Right ventricle myocardium inferior (tissue), 1 donor: ENCODE measurements at regions not wholly inside any gene's neighbourhood (a gene's known extent, or its start where the extent isn't known, plus 50 kb on each side); places are given as distances from the start of the nearest gene placed in this dataset.

Experiments
- ATAC-seq: fragments of 200-7000 bp; cut with Tn5 transposase; one replicate; pipeline ENCODE4 v1.9.1; 2020; ENCODE audit warnings: mild to moderate bottlenecking, moderate library complexity
- DNase-seq: peaks from one replicate; pipeline ENCODE4 v3.0.0; 2021; ENCODE audit errors: missing footprints
- intact Hi-C: fragments of 100-400 bp; cut with DNase I; formaldehyde crosslinking; loops from one replicate; pipeline ENCODE4 v1.11.0; 2022
- donor health status: DM: no; HTN: yes; CAD: no; lungs with severe emphysema.

DNA sequence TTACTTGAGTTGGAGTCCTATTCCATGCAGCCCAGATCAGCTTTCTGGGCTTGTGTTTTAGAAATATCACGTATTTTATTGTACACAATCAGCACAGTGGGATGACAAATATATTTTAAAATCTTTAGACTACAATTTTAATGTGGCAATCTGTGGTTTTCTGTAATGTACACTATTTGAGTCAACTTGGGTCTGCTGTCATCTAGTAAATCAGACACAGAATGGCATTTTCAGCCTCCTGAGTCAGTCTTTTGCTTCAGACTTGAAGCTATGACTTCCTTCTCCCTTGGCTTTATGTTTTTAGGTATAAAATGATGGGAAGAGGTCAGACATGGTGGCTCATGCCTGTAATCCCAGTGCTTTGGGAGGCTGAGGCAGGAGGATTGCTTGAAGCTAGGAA, 232.1 kb downstream of the NECTIN3 start:
- intact Hi-C loops: no loop called here
- ATAC-seq: no peak

DNA sequence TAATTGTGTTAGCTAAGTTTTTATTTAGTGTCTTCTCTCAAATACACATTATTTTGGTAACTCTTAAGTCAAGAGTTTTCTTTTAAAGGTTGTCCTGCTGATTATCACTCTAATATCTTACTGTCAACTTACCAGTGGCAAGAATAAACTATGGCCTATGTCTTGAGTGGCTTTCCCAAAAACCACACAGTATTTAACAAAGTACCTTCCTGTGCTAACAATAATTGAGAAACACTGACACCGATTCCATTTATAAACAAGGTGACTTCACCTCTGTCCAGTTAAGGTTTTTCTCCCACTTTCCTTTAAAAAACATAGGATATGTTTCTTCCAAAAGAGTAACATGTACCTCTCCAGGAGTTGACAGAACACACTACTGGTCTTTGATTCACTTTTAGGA, 234.3 kb upstream of the CD96 start:
- intact Hi-C loops: no loop called here
- DNase-seq (no peak), ATAC-seq (no peak)

More for the DNA sequence above, 232.1 kb downstream of the NECTIN3 start:
- DNase-seq: no peak

DNA sequence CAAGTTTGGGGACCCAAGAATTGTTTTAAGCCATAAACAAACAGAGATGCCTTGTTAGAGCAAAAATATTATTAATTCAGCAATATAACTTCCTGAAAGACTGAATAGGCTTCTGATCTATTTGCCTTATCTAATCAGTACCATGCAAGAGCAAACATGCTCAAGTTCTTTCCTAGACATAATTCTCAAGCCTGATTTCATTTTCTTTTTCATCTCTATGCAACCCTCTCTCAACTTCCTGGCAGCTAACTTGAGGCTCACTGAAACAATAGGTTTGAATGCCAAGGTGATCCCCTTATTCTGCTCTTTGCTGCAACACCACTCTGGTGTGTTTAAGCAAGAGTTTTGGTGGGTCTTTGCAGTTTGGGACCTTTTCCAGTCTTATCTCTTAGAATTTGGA, 230.9 kb upstream of the CD96 start:
- intact Hi-C loops: no loop called here
- DNase-seq: no peak
- ATAC-seq: no peak

DNA sequence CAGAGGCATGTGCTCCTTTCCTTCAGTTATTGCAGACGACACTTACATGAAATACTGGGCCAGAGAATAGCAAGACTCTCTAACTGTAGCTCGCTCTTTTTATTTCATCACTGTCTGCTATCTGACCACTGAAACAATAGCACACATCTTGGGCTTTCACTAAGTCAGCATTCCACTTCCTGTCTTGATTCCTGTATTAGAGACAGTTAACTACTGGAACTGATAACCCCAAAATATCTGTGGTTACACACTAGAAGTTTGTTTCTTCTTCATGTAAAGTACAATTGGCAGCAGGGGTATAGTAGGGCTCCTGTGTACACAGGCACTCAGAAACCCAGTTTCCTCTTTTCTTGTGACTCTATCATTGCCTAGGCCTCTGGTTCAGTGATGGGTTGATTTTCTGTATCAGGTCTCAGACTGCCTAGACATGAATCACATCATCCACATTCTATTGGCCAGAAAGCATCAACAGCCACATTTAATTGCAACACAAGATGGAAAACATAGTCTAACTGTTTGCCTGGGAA, 230.2 kb upstream of the CD96 start:
- intact Hi-C loops: no loop called here
- ATAC-seq (no peak), DNase-seq (no peak)

DNA sequence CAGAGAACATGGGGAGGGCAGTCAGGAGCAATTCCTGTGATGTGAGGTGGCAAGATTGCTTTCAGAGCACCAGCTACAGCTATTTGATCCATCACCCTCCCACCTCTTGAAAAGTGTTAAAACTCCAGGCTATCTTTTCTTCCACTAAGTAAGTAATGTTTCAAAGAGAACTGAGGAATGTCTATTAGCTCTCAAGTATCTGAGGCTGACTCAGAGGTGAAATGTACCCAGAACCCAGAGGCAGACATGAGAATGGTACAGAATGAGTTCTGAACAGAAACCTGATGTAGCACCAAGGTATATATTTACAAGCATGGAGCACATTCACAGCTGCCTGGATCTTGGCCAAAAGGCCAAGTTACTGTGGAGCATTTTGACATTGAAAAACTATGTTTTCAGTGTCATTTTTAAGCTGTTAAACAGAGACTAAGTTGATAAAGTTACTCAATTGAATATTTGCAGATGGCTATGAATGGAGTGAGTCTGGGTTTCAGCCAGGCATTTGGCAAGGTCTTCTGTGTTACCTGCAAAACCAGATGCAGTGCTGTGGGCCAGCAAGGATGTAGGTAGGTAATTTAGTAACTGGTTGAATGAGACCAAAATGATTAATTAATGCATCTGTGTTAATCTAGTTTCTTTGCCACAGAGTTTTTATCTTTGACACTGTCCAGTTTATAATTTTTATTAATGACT, 227.7 kb upstream of the CD96 start:
- intact Hi-C loops: no loop called here
- ATAC-seq (no peak), DNase-seq (no peak)

DNA sequence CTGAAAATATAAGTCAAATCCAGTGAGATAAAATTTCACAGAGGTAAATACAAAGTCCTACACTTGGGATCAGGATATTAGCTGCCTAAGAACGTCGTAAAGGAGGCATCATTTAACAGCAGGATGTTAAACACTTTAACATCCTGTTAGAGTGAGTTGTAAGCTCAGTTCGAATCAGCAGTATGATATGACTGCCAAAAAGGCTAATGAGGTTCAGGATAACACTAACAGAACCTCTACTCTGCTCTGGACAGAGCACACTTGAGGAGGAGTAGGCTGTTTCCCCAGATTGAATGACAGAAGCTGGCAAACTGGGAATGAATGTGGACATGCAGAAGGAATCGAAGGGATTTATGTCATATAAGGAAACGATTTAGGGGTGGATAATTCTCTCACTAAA, 227.1 kb upstream of the CD96 start:
- DNase-seq (no peak), ATAC-seq (no peak)
- intact Hi-C loops: no loop called here

DNA sequence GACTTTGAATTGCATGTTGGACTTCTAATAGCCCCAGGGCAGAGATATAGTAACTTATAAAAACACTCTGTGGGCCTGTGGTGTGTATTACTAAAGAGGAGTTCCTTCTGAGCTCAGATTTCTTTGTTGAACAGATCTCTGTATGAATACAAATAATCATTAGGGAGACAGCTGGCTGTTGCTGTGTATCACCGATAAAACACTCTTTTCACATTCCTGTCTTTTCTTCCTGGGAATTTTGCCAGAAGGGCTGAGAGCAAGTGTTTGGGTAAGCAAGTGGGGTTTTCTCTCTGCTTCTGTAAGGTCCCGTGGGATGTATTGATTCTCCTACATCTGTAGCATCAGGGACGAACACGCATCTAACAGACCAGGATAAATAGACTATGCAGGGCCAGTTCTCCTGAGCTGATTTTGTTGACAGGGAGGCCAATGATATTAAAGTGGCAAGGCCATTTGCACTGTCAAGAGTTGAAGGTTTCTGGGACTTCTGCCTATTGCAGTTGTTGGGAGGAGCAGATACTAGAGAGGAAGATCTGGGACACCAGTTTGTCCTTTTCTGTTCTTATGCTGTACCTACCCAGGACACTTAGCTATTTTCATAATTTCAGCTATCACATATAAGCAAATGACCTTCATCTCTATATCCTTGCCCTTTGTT, 225.9 kb upstream of the CD96 start:
- DNase-seq (no peak), ATAC-seq (no peak)
- intact Hi-C loops: no loop called here

DNA sequence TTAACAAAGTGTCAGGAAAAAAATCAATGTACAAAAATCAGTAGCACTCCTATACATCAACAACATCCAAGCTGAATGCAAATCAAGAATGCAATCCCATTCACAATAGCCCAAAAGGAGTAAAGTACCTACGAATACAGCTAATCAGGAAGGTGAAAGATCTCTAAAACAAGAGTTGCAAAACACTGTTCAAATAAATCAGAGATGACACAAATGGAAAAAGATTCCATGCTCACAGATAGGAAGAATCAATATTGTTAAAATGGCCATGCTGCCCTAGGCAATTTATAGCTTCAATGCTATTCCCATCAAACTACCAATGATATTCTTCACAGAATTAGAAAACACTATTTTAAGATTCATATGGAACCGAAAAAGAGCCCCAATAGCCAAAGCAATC, 223.7 kb upstream of the CD96 start:
- no peak for ATAC-seq
- DNase-seq: no peak
- intact Hi-C loops: no loop called here

DNA sequence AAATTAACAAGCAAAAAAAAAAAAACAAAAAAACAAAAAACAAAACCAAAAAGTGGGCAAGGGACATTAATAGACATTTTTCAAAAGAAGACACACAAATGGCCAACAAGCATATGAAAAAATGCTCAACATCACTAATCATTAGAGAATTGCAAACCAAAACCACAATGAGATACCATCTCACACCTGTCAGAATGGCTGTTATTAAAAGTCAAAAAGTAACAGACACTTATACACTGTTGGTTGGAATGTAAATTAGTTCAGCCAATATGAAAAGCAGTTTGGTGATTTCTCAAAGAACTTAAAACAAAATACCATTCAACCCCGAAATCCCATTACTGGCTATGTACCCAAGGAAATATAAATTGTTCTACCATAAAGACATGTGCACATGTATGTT, 222.4 kb upstream of the CD96 start:
- ATAC-seq (no peak), DNase-seq (no peak)
- intact Hi-C loops: no loop called here

DNA sequence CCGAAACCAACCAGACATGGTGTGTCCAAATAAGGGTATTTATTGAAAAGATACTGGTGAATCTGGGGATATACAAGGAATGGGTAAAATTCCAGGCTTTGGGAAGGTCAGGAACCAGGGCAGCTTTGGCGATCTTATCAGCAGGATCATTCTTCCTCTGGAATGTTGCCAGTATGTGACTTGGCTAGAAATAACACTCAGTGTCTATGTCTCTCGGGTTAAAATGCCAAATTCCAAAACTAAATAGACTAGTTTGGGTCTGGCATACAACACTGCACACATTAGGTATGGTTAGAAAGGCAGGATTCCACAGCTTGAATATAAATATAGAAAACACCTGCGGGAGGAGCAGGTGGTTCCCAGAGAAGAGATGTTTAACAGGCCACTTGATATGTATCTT, 220.2 kb upstream of the CD96 start:
- ATAC-seq (no peak), DNase-seq (no peak)
- intact Hi-C loops: no loop called here

DNA sequence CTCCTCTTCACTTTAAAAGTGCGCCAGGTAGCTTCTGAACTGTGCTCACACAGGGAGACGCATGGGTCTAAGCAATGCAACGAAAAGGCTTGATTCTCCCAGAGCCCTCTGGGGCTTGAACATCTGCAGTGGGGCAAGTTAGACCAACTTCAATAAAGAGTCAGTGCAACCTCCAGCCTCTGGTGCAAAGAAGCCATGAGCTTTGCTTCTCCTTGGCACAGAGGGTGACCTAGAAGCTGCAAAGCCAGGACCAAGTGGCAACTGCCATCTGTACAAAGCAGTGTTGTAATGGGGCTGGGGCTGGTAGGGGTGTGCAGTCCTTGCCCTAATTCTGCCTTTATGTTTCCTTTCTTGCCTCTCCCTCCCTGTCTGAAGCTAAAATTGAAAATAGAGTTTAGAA, 219.0 kb upstream of the CD96 start:
- no peak for DNase-seq
- intact Hi-C loops: no loop called here
- ATAC-seq: no peak

DNA sequence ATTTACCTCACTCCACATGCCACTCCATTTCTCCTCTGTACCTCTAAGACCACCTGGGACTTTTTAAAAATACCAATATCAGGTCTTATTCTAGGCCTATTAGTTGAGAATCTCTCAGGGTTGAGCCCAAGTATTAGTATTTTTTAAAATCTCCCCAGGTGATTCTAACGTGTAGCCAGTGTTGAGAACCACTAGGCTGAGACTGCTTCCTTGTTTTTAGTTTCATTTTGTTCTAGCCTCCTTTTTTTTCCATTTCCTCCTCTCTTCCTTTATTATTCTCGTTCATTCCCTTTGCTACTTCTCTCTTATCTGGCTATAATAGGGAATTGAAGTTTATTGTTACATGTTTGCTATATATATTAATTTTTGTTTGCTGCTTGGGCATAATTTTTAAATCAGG, 217.8 kb upstream of the CD96 start:
- intact Hi-C loops: no loop called here
- ATAC-seq: no peak

DNA sequence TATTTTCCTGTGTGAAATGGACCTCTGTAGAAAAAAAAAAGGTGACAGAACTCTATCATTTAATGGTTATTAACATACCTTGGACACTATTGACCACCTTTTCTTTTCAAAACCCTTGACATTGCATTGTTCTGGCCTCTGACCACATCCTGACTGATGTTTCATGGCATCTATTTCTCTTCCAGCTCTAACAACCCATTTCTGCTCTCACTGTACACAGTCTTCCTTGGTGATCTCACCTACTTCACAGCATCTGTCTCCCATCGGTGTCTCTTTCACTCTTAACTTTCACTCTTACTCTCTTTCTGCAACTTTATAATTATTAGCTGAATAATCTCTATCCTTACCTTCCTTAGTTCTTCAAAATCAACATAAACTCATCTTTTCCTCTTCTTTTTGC, 217.4 kb upstream of the CD96 start:
- ATAC-seq: no peak
- DNase-seq: no peak
- intact Hi-C loops: no loop called here

More for the DNA sequence above, 217.8 kb upstream of the CD96 start:
- DNase-seq: no peak

DNA sequence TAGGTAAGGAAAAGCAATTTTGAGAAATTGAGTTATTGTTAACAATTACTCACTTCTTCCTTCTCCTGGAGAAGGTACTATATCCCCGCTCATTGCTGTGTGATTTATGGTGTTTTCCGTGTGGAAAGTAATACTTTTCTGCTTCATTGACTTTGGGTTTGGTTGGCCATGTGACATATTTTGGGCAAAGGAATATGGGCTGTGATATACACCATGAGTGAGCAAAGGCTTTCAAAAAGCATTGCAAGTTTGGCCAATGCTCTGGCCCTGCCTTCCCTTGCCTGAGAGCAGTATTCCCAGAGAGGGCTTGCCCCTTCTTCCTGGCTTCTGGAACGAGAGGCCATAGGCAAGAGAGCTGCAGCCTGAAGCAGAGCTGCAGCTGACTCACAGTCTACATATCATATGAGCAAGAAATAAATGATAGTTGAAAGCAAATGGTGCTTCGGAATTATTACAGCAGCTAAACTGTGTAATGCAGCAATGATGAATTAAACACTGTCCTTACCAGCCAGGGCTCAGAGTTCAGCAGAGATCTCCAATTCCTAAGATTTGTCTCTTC, 216.8 kb upstream of the CD96 start:
- ATAC-seq (no peak), DNase-seq (no peak)
- intact Hi-C loops: no loop called here

DNA sequence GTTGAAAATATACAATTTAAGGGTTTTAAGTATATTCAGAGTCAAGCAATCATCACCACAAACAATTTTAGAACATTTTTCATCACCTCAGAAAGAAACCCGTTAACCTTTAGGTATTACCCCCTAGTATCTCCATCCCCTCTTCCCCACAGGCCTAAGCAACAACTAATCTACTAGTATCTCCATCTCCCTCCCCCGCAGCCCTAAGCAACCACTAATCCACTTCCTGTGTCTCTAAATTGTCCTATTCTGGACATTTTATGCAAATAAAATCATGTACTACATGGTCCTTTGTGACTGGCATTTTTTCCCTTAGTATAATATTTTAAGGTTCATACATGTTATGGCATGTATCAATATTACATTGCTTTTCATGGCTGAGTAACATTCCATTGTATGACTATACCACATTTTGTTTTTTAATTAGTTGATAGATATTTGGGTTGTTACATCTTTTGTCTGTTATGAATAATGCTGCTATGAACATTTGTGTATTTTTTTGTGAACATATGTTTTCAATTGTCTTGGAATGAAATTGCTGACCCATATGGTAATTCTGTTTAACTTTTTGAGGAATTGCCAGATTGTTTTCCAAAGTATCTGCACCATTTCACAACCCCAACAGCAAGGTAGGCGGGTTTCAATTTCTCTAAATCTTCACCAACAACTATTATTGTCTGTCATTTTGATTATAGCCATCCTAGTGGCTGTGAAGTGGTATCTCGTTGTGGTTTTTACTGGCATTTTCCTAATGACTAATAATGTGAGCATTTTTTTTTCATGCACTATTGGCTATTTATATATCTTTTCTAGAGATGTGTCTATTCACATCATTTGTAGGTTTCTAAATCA, 215.6 kb upstream of the CD96 start:
- no peak for ATAC-seq
- intact Hi-C loops: no loop called here

DNA sequence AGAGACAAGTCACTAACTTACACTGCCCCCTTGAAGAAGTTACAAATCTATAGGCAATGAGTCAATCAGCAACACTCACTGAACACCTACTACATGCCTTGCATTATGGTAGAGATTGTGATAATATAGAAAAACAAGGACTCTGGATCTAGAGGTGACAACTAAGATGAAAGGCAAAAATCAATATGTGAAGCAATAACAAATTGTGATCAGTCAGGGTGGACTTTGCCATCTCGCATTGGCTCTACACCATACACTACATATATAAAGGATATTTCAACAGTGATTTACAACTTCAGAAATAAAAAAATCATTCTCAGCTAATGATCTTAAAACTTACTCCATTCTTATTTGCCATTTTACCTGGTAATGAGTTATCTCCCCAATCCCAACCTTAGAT, 210.7 kb upstream of the CD96 start:
- no peak for ATAC-seq
- DNase-seq: no peak
- intact Hi-C loops: no loop called here

More for the DNA sequence above, 215.6 kb upstream of the CD96 start:
- no peak for DNase-seq

DNA sequence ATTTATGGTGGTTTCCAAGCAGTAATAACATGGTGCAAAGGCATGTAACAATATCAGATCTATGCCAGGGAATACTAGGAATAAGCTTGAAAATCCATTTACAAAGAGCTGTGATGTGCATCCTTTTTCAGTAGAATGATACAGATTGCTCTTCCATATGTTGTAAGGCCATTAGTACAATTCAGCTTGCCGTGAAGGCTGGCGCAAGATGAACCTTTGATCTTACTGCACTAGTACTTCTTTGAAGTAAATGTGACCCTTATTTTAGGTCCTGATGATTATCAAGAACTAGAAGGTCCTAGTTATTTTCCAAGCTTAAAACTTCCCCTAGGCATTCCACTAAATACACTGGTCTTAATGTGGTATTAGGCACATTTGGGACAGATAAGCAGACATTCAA, 210.1 kb upstream of the CD96 start:
- intact Hi-C loops: no loop called here
- DNase-seq: no peak
- no peak for ATAC-seq

DNA sequence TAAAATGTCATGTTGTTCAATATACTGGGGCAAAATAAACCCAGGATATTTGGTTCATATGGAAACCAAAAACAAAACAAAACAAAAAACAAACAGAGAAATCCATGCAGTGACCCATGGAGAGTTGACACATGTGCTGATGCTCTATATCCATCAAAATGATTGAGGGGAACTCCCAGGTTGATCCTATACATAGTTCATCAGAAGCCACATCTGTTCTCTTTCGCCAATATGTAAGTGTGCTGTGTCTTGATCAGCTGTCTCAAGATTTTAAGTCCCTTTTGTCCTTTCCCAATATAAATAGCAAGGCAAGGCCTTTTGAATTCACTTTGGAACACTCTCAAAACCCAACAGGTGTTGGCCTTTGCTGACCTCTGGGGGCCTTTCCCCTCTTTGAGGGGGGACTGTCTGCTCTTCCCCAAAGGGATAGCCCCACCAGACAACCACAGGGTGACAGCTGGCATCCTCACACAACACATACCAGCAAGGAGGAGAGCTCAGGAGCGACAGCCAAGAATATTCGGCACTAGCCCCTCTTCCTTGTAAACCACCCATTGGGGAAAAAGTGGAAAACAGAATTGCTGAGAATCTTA, 209.4 kb upstream of the CD96 start:
- DNase-seq: no peak
- intact Hi-C loops: no loop called here
- no peak for ATAC-seq

DNA sequence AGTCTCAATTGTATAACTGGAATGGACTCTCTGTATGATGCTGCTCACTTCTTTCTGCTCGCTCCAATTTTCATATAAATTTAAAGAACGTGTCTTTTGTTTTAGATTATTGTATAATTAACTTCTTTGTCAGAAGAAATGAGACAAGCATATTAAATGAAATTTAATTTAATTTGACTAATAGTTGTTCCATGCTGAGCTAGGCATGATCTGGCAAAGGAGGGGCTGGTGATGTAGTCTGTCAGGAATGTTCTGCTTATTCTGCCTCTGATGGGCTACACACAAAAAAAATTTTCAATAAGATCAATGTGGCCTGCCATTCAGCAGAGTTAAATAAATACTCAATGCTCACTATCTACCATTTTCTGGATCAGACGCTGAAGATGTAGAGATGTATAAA, 208.4 kb upstream of the CD96 start:
- DNase-seq (no peak), ATAC-seq (no peak)
- intact Hi-C loops: no loop called here
